Caki2 (cell line): ENCODE measurements at regions not wholly inside any gene's neighbourhood (a gene's known extent, or its start where the extent isn't known, plus 50 kb on each side); places are given as distances from the start of the nearest gene placed in this dataset.
"Not testable (repeated sequence)": the region's sequence is repeated elsewhere in the genome, so short reads cannot be mapped to it uniquely, and the experiment has no call there.

ENCODE experiments used
- DNase-seq: peaks from one replicate; pipeline ENCODE4 v3.0.0-alpha.2; 2015; ENCODE audit warnings: low read depth
- in situ Hi-C: cut with HindIII; loops from 2 replicates; pipeline ENCODE4 v1.10.0; 2016; ENCODE audit warnings: low sequenced_read_pairs, low pct_unique_long_range_greater_than_20kb, mixed read lengths

DNA sequence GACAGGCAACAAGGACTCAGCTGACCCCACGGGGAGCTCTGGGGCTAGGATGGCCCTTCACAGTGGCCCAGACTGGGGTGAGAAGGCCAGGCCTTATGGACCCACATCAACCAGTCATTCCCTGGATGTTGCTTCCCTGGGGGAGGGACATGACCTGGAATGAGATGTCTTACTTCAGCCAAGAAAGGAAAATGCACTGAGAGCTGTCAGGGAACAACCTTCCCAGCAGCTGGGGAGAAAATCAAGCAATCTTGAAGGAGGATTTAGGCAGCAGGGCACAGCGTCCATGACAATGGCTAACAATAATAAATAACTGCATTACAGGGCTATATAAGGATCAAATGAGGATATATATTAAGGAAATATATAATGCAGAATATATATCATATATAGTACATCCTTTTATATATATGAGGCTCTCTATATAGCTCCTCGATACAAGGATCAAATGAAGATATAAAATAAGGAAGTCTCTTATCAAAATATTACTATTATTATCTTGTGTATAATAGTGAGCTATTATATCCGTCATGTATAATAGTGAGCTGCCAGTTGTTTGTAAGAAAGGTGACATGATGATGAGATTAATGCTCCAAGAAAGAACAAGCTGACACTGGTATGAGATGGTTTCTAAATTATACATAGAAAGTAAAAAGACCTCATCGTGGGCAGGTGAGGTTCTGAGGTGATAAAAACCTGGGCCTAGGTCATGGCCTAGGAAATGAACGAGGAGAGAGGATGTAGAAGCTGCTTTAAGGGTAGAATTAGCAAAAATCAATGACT is 117.8 kb upstream of the LIPC start:
- no peak for DNase-seq
- in situ Hi-C loops: no loop called here

DNA sequence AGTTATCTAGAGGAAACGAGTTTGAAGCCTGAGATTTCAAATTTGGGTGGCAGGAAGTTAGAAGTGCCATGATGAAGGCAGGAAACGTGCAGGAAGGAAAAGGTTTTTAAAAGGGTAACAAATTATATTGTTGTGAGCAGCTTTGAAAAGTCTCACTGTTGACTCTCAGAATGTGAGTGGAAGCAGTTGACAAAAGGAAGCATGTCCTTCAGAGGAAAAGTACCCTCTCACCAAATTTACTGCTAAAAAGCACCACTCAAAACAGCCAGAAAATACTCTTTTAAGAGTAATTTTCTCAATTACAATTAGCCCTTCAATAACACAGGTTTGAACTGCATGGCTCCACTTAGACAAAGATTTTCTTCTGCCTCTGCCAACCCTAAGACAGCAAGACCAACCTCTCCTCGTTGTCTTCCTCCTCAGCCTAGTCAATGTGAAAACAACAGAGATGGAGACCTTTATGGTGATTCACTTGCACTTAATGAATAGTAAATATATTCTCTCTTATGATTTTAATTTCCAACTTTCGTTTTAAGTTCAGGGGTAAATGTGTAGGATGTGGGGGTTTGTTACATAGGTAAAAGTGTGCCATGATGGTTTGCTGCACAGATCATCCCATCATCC is 117.1 kb upstream of the LIPC start:
- DNase-seq: no peak
- in situ Hi-C loops: no loop called here

DNA sequence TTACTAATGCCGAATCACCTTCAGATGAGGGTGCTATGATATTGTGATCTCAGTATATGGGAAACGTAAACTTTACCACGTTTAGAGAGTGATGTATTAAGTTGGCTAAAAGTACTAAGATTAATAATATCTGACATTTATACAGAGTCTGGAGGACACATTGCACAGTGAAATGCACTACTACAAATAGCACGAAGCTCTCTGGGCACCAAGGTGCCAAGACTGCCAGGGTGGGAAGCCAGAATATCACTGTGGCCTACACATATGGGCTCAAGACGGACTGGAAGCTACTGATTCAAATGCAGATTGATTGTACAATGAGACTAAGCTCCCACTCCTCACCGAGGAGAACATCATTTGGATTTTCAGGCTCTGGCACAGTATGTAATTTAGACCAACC is 113.3 kb upstream of the LIPC start:
- DNase-seq: no peak
- in situ Hi-C loops: no loop called here

DNA sequence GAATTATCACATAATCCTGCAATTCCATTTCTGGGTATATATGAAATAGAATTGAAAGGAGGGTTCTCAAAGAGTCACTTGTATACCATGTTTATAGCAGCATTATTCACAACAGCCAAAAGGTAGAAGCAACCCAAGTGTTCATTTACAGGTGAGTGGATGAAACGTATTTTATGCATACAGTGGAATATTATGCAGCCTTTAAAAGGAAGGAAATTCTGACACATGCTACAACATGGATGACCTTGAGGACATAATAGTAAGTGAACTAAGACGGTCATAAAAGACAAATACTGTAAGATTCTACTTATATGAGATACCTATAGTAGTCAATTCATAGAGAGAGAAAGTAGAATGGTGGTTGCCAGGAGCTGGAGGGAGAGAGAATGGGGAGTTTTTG is 110.8 kb upstream of the LIPC start:
- in situ Hi-C loops: no loop called here
- DNase-seq: no peak

DNA sequence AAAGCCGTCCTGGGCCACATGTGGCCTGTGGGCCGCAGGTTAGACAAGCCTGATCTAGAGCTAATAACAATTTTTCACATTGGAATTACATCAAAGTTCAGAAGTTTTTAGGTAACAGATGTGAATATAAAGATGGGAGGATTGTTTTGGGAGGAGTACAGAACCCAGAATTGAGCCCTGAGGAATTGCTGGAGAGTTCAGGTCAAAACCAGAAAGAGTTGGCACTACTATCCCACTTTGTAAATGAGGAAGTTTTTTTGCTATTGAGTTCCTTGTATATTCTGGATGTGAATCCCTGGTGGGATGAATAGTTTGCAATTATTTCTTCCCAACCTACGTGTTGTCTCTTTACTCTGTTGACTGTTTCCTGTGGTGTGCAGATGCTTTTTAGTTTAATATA is 109.5 kb upstream of the LIPC start:
- no peak for DNase-seq
- in situ Hi-C loops: no loop called here

DNA sequence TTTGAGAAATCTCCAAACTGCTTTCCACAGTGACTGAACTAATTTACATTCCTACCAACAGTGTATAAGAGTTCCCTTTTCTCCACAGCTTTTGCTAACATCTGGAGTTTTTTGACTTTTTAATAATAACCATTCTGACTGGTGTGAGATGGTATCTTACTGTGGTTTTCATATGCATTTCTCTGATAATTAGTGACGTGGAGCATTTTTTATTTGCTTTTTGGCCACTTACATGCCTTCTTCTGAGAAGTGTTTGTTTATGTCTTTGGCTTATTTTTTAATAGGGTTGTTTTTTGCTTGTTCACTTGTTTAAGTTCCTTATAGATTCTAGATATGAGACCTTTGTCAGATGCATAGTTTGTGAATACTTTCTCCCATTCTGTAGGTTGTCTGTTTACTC is 108.5 kb upstream of the LIPC start:
- DNase-seq, in situ Hi-C loops: not testable (repeated sequence)

DNA sequence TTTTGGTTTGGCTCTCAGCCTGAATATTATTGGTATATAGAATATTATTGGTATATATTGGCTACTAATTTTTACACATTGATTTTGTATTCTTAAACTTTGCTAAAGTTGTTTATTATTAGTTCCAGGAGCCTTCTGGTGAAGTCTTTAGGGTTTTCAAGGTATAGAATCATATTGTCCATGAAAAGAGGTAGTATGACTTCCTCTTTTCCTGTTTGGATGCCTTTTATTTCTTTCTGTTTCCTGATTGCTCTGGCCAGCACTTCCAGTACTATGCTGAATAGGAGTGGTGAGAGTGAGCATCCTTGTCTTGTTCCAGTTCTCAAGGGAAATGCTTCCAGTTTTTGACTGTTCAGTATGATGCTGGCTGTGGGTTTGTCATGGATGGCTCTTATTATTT is 107.3 kb upstream of the LIPC start:
- in situ Hi-C loops: no loop called here
- DNase-seq: no peak

DNA sequence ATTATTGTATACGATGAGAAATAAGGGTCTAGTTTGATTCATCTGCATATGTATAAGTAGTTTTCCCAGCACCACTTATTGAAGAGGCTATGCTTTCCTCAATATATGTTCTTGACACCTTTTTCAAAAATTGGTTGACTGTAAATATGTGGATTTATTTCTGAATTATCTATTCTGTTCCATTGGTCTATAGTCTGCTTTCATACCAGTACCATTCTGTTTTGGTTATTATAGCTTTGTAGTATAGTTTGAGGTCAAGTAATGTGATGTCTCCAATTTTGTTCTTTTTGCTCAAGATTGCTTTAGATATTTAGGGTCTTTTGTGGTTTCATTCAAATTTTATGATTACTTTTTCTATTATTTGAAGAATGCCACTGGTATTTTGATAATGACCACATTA is 103.8 kb upstream of the LIPC start:
- in situ Hi-C loops: no loop called here
- DNase-seq: no peak

DNA sequence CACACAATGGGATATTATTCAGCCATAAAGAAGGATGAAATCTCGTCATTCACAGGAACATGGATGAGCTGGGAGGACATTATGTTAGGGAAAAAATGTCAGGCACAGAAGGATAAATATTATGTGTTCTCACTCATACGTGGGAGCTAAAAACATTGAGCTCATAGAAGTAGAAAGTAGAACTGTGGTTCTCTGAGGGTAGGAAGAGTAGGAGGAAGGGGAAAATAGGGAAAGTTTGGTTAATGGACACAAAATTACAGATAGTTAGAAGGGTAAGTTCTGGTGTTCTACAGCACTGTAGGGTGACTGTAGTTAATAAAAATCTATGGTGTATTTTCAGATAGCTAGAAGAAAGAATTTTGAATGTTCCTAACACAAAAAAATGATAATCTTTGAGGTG is 102.6 kb upstream of the LIPC start:
- in situ Hi-C loops: no loop called here
- no peak for DNase-seq

DNA sequence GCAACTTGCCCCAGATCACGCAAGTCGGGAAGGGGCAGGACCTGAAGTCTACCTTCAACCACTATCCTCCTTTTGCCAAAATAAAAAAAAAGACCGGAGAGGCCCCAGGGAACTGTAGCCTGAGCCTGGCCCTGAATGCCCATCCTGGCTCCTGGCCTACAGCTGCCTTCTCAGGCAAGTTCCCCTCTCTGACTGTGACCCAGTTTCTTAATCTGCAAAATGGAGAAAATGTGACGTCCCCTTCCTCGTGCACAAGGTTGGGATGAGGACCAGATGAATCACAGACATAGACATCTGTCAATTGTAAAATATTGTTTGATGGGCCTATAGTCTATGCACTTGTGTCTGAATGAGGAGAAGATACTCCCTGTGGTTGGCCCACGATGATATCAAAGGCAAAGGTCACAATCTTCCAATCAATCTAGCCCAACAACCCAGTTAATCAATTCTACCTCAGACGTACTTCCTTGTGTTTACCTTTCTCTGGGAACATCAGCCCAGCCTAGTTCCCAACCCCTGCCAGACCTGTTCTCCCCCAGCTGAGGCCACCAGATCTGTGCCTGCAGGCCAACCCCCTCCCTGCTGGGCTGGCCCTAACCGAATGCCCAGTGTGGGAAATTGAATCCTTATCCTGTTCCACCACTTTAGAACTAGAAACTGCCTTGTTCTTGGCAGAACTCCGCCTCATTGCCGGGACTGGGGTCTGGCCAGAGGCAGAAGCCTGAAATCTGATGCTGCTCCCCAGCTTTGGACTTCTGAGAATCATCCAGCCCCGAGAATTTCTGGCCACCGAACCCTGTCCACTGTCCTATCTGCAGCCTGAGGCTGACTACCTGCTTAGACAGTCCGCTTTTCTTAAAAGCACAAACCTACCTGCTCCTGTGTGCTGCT is 101.8 kb upstream of the LIPC start:
- DNase-seq: no peak
- in situ Hi-C loops: no loop called here

DNA sequence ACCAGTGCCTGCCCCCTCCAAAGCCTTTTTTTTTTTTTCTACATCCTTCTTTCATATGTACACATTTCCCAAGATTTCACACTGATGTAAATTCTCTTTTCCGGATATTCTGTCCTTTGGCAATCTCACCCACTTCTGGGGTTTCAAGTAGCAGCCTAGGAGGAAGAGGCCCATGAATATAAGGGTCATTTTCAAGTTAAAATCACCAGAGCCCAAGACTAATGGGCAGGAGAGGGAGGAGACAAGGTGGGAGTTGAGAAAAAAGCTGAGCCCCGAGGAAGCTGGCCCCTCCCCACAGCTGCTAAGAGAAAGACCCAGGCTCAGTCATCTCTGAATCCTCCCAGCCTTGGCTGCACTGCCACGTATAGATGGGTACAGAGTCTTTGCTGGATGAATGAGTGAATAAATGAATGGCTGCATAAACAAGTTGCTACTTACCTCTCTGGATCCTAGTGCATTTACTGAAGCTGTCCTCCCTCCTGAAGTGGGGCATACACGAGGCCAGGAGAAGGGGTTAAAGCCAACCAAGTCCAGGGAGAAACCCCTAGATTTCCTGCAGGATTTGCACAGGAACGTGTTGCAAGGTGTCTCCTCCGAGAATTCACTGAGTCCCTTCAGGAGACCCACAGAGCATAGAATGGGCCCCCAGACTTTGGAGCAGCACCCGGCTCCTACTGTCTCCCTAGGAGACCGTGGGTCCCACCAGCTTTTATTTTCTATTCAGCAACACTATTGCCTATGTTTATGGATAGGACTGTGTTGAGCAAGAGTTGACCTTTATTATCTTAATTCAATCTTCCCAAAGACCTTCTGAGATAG is 100.8 kb upstream of the LIPC start:
- in situ Hi-C loops: no loop called here

DNA sequence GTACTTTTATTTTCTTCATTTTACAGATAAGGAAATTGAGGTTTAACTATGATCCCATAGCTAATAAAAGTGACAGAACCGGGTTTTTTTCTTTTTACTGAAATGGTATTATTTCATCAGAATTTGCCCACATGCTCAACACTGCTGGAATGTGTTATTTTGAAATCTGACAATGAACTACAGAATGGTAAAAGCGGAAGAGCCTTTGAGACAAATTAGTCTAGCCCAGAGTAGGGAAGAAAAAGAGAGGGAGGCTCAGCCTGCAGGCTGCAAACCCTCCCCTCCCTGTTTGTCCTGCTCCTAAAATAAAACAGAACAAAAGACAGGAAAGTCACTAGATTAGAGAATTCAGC is 100.3 kb upstream of the LIPC start:
- DNase-seq: no peak

More for the DNA sequence above, 100.8 kb upstream of the LIPC start:
- no peak for DNase-seq

DNA sequence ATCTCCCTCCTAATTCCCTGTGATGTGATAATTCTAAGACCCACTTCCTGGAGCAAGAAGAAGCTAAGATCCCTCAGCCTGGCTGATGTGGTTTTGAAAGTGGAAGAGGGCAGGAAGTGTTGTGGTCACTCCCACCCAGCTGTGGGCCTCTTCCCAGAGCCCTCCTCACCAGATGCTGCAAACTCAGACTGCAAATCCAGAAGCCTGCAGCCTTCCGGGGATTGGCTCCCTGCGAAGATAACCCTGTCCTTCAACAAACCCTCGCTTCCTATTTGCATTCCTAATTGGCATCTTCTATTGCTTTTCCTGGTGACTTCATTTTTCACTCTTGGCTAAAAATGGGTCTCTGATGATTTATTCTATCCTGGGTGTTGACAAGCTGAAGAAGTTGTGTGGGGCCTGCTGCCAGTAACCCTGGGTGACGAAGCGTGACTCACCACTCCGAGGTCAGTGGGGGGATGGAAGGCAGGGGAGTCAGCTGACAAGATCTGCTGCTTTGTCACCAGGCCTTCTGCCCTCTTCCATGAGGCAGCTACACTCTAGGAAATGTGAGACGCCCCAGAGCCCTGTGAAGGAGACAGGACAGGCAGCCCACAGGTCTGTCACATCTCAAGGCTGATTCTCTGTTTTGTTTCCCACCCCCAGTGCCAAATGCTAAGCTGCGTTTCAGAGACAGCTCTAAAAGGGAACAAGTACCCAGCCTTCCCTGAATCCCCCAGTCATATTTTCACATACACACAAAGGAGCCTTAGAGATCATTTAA is 99.7 kb upstream of the LIPC start:
- in situ Hi-C loops: no loop called here
- peak; percentile 99 for DNase-seq

More for the DNA sequence above, 100.3 kb upstream of the LIPC start:
- in situ Hi-C loops: no loop called here

DNA sequence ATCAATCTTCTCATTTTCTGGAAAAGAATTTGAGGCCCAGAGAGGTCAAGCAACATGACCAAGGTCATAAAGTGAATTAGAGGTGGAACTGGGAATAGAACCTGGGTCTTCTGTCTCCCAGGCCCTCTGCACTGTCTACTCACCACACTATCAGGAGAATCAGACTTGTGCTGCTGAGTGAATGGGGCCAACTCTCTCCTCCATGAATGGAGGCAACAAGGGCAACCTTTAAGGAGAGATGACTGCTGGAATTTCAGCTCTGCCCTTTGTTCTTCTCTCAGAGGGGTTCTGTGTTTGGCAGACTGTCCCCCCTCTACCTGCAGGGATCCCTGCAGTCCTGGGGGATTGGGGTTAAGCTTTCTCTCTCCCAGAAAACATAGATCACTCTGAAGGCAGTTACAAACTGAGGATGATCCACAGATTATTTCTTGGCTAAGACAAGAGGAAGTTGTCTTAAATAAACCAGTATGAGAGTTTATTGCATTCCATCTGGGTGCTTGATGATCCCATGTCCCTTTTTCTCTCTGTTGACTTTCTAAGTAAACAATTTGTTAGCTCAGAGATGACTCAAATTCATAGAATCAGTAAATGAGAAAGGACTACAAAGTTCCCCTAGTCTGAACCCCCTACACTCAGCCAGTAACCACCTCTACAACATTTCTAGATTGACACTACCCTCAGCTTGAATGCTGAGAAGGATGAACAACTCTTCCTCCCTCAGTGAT is 99.0 kb upstream of the LIPC start:
- in situ Hi-C loops: no loop called here
- DNase-seq: peak; percentile 82

DNA sequence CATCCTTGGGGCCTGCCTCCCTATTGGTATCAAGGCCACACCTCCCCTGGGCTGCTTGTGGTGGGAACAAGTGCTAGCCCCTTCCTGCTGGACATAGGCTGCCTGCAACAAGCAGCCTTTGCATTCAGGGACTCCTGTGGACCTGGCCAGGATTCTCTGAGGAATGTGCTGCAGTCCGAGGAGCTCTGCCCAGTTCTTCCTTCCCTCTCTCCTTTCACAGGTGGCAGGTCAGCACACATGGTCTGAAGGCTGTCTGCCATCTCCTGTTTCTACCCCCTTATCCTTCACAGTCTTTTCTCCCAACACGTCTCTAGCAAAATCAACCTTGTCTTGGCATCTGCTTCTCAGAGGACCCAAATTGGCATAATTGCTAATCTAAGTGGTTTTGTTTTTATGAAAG is 97.0 kb upstream of the LIPC start:
- in situ Hi-C loops: no loop called here
- DNase-seq: no peak

DNA sequence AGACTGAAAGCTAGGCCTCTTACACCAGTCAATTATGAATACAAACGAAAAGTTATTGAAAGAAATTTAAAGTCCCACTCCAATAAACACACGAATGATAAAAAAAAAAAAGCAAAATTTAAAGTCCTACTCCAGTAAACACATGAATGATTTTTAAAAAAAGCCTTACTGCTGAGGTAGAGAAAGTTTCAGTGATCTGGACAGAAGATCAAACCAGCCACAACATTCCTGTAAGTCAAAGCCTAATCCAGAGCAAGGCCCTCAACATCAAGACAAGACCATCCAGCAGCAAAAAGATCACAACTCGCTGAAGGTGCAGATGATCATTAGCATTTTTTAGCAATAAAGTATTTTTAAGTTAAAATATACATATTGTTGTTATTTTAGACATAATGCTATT is 95.6 kb upstream of the LIPC start:
- in situ Hi-C loops: no loop called here
- DNase-seq: peak; percentile 37

DNA sequence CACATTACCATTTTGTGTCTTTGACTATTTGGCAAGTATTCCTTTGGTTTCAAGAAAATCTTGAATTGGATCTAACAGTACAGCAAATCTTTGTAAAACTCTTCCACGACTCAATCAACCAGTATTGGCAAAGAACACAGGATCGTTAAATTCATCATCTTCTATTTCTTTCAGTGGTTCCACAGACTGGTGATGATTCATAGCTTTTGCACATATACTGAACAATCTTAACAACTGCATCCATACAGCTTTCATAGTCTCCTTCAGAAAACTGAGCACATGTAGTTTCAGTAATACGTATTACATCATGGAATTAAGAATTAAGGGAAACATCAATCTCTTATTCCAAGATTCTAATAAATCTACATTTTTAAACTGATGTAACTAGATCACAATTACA is 91.6 kb upstream of the LIPC start:
- in situ Hi-C loops: no loop called here

More for the DNA sequence above, 91.6 kb upstream of the LIPC start:
- DNase-seq: no peak
